ENCODE measurements at regions not wholly inside any gene's neighbourhood (a gene's known extent, or its start where the extent isn't known, plus 50 kb on each side); places are given as distances from the start of the nearest gene placed in this dataset.

GRCh38 chr12:115297445-115297844 lies 613.5 kb upstream of the TBX3 start:
- Histone ChIP-seq H3K4me1 (replicated peaks in 1 of 4; ENCODE audit: control insufficient read depth in 3 of 4, insufficient read depth in 4 of 4, low read length in 3 of 4) (peaks cover 0 to 12% (median 4%) of the 10 kb centered on the region in 4 experiments; a peak in 2 of 7 replicates), H3K36me3 (ENCODE audit: control insufficient read depth in 2 of 4, insufficient read depth in 4 of 4, low read length in 3 of 4) (no peaks in the 10 kb centered on the region), H3K9ac (replicated peaks in 1 of 4; ENCODE audit: extremely low read depth in 1 of 4, low read depth in 3 of 4, low read length in 3 of 4) (no peak overlapping the region), H2BK5ac (ENCODE audit: low read depth, low read length) (no peak overlapping the region), H2BK120ac (replicated peaks; ENCODE audit: low read depth, low read length) (no peak overlapping the region), H3K18ac (ENCODE audit: extremely low read depth, low read length) (no peak overlapping the region), H3K4me3 (ENCODE audit: extremely low read depth in 1 of 4, insufficient read depth in 2 of 4, low read depth in 3 of 4, low read length in 4 of 4) (no peak overlapping the region), H2AK5ac (ENCODE audit: low read depth, low read length) (no peak overlapping the region), H2BK15ac (ENCODE audit: low read length) (no peak overlapping the region), H3K14ac (ENCODE audit: insufficient read length) (no peak overlapping the region), H2BK20ac (ENCODE audit: low read length) (no peak overlapping the region), H3K23ac (ENCODE audit: insufficient read length) (no peak overlapping the region), H3K4me2 (ENCODE audit: insufficient read depth in 1 of 2, low read depth in 2 of 2, low read length in 2 of 2) (no peak overlapping the region), H2AFZ (ENCODE audit: low read length) (no peak overlapping the region), H3K27me3 (replicated peaks in 1 of 4; ENCODE audit: control insufficient read depth in 3 of 4, extremely low read depth in 1 of 4, insufficient read depth in 3 of 4, low read length in 3 of 4) (no peaks in the 10 kb centered on the region), H4K91ac (replicated peaks; ENCODE audit: insufficient read length, low read length) (no peak overlapping the region), H3K79me2 (ENCODE audit: control insufficient read depth in 1 of 2, insufficient read depth in 2 of 2, low read length in 2 of 2) (no peaks in the 10 kb centered on the region), H2BK12ac (ENCODE audit: low read depth, low read length) (no peak overlapping the region), H3K27ac (ENCODE audit: low read depth, low read length) (no peak overlapping the region), H3K56ac (replicated peaks; ENCODE audit: insufficient read length, low read depth, low read length) (no peak overlapping the region), H4K20me1 (replicated peaks in 1 of 2; ENCODE audit: control insufficient read depth in 1 of 2, insufficient read depth in 2 of 2, low read length in 2 of 2) (no peaks in the 10 kb centered on the region), H4K8ac (ENCODE audit: extremely low read depth, insufficient read depth, low read length) (no peak overlapping the region), H3K4ac (replicated peaks; ENCODE audit: insufficient read length, low read depth, low read length) (no peak overlapping the region), H3K9me3 (ENCODE audit: insufficient read depth in 2 of 2, low read depth in 1 of 2, low read length in 1 of 2) (no peaks in the 10 kb centered on the region), H3K23me2 (ENCODE audit: low read depth, low read length) (no peaks in the 10 kb centered on the region), H4K5ac (ENCODE audit: insufficient read length, low read depth, low read length) (no peak overlapping the region), H3K79me1 (ENCODE audit: low read depth, low read length) (no peaks in the 10 kb centered on the region)
- TF ChIP-seq JUND (IDR thresholded peaks at IDR 0.05; ENCODE audit: low read length) (no peak), JUN (IDR thresholded peaks at IDR 0.05; ENCODE audit: low read depth, low read length) (no peak), SP1 (IDR thresholded peaks at IDR 0.05; ENCODE audit: low read depth, low read length) (no peak), FOSL1 (IDR thresholded peaks at IDR 0.05; ENCODE audit: insufficient read depth, low read depth, low read length) (no peak), TBP (IDR thresholded peaks at IDR 0.05; ENCODE audit: low read depth, low read length) (no peak), RAD21 (IDR thresholded peaks at IDR 0.05 in 1 of 2, conservative IDR thresholded peaks at IDR 0.05 in 1 of 2; ENCODE audit: low read depth in 2 of 2, low read length in 2 of 2) (no peak), BACH1 (IDR thresholded peaks at IDR 0.05; ENCODE audit: low read length) (no peak), SP2 (IDR thresholded peaks at IDR 0.05; ENCODE audit: low read length) (no peak), KDM4A (IDR thresholded peaks at IDR 0.05; ENCODE audit: low read depth, low read length, severe bottlenecking) (no peak)
- ChIA-PET CTCF (ENCODE audit: partially characterized antibody) (interaction anchor here (1.3 kb wide), 2 partner anchors 10 to 161 kb away, joined by 3 read pairs; no protein-coding TSS in a partner anchor), POLR2A (ENCODE audit: partially characterized antibody) (no interaction called here)
- 84% methylated on average over 2 of the region's 2 CpGs; no CpG with 5 or more reads in 1 of the 2 experiments for WGBS, 2 experiments (ENCODE audit: extremely low coverage in 1 of 2, insufficient coverage in 1 of 2, insufficient read length in 1 of 2, insufficient replicate concordance in 2 of 2, low coverage in 1 of 2, low lambda C conversion rate in 2 of 2, missing lambda C conversion rate in 1 of 2)
- DNase-seq (ENCODE audit: low read depth in 1 of 2, low spot score in 2 of 2), result no peak
- no peak for FAIRE-seq

All from H1 (cell line).